GM18909 (cell line): ENCODE measurements at regions not wholly inside any gene's neighbourhood (a gene's known extent, or its start where the extent isn't known, plus 50 kb on each side); places are given as distances from the start of the nearest gene placed in this dataset.

Experiments used
- ATAC-seq: cut with Tn5 transposase; IDR thresholded peaks from one replicate; pipeline ENCODE4 v1.9.1; 2021; ENCODE audit warnings: mild to moderate bottlenecking; ENCODE audit not compliant: unreplicated experiment, poor library complexity

- ATAC-seq, result no peak
Measured at GRCh38 chr3:197353867-197354567, 55.6 kb upstream of the DLG1 start.

GRCh38 chr3:197353001-197353866 is 54.8 kb upstream of the DLG1 start:
- no peak for ATAC-seq

GRCh38 chr3:197352382-197352781 is 54.0 kb upstream of the DLG1 start:
- no peak for ATAC-seq

- no peak for ATAC-seq
Measured at GRCh38 chr3:197350446-197350845, 52.0 kb upstream of the DLG1 start.

GRCh38 chr3:197349368-197349767 is 51.0 kb upstream of the DLG1 start:
- ATAC-seq, result no peak
